IMR-90 (cell line): ENCODE measurements at regions not wholly inside any gene's neighbourhood (a gene's known extent, or its start where the extent isn't known, plus 50 kb on each side); places are given as distances from the start of the nearest gene placed in this dataset.

Experiments
- ATAC-seq: fragments of 200-7000 bp; cut with Tn5 transposase; 2 replicates; pipeline ENCODE4 v1.9.1; 2020; ENCODE audit warnings: low read depth, mild to moderate bottlenecking, moderate library complexity
- BruUV-seq: library from RNA; stranded (reverse); fragments of 400-500 nt; replicated peaks from 2 replicates; lab custom pipeline; 2021; lab: Mats Ljungman, UMichigan
- CTCF ChIA-PET: fragments of 300-600 bp; formaldehyde crosslinking; extraction: SDS; loops from one replicate; lab custom pipeline; 2021; ENCODE audit warnings: antibody characterized with exemption; lab: Yijun Ruan, JAX
- POLR2A ChIA-PET: fragments of 300-600 bp; sonication (Branson Sonifier 250); formaldehyde crosslinking; loops from one replicate; lab custom pipeline; 2022; ENCODE audit warnings: antibody characterized with exemption; ENCODE audit not compliant: unreplicated experiment; lab: Charles Lee
- DNase-seq: peaks from one replicate; pipeline ENCODE4 v3.0.0; 2013
- H2AFZ ChIP-seq: replicated peaks from 2 replicates; pipeline ENCODE3; 2013; ENCODE audit warnings: low read length, mild to moderate bottlenecking; ENCODE audit not compliant: poor library complexity
- H2AK5ac ChIP-seq: 2 replicates; pipeline ENCODE4 v1.6.1; 2013; ENCODE audit warnings: low read depth, low read length, inconsistent platforms
- H2AK9ac ChIP-seq: replicated peaks from 2 replicates; pipeline ENCODE3; 2013; ENCODE audit warnings: mild to moderate bottlenecking, low read depth, low read length, moderate library complexity; ENCODE audit not compliant: poor library complexity
- H2BK120ac ChIP-seq: 2 replicates; pipeline ENCODE4 v1.6.1; 2013; ENCODE audit warnings: low read depth, low read length, inconsistent platforms
- H2BK15ac ChIP-seq: 3 replicates; pipeline ENCODE4 v1.6.1; 2013; ENCODE audit warnings: low read depth, low read length, inconsistent platforms
- H2BK20ac ChIP-seq: 2 replicates; pipeline ENCODE4 v1.6.1; 2013; ENCODE audit warnings: low read depth, mild to moderate bottlenecking, inconsistent platforms, low read length, moderate library complexity
- H2BK5ac ChIP-seq: 2 replicates; pipeline ENCODE4 v1.6.1; 2013; ENCODE audit warnings: mild to moderate bottlenecking, low read depth, low read length, inconsistent platforms; ENCODE audit not compliant: poor library complexity, severe bottlenecking
- H3K14ac ChIP-seq: replicated peaks from 2 replicates; pipeline ENCODE4 v1.6.1; 2013; ENCODE audit warnings: low read depth, low read length, inconsistent platforms
- H3K18ac ChIP-seq: 2 replicates; pipeline ENCODE4 v1.6.1; 2013; ENCODE audit warnings: low read depth, low read length, control low read depth
- H3K23ac ChIP-seq: 2 replicates; pipeline ENCODE4 v1.6.1; 2013; ENCODE audit warnings: low read depth, low read length, inconsistent platforms
- H3K27ac ChIP-seq: 2 replicates; pipeline ENCODE4 v1.5.1; 2013; ENCODE audit warnings: mild to moderate bottlenecking, control low read depth, low read length; ENCODE audit not compliant: insufficient read depth
- H3K27me3 ChIP-seq: 2 replicates; pipeline ENCODE4 v1.6.1; 2013; ENCODE audit warnings: low read length; ENCODE audit not compliant: control insufficient read depth, insufficient read depth
- H3K36me3 ChIP-seq: 2 replicates; pipeline ENCODE4 v1.6.1; 2013; ENCODE audit warnings: low read length, mixed read lengths; ENCODE audit not compliant: control insufficient read depth, insufficient read depth
- H3K4ac ChIP-seq: 2 replicates; pipeline ENCODE4 v1.6.1; 2013; ENCODE audit warnings: low read depth, low read length, inconsistent platforms
- H3K4me1 ChIP-seq: 2 replicates; pipeline ENCODE4 v1.6.1; 2013; ENCODE audit warnings: low read length, mixed read lengths; ENCODE audit not compliant: control insufficient read depth, insufficient read depth
- H3K4me2 ChIP-seq: 2 replicates; pipeline ENCODE4 v1.6.1; 2013; ENCODE audit warnings: low read depth, mild to moderate bottlenecking, control low read depth, low read length, moderate library complexity
- H3K4me3 ChIP-seq: 2 replicates; pipeline ENCODE4 v1.5.1; 2013; ENCODE audit warnings: low read depth, mild to moderate bottlenecking, control low read depth, low read length, moderate library complexity; ENCODE audit not compliant: insufficient read depth
- H3K56ac ChIP-seq: 2 replicates; pipeline ENCODE4 v1.6.1; 2013; ENCODE audit warnings: low read length, inconsistent platforms; ENCODE audit not compliant: insufficient read depth; ENCODE audit errors: extremely low read depth
- H3K79me1 ChIP-seq, 2 experiments: 2 replicates each; pipeline ENCODE4 v1.6.1; 2013; ENCODE audit warnings: low read length in 2 of 2, inconsistent platforms in 1 of 2, low read depth in 1 of 2
- H3K9ac ChIP-seq: 2 replicates; pipeline ENCODE4 v1.6.1; 2013; ENCODE audit warnings: low read depth, low read length, control low read depth
- H3K9me1 ChIP-seq: 2 replicates; pipeline ENCODE4 v1.6.1; 2013; ENCODE audit warnings: low read length, inconsistent platforms; ENCODE audit not compliant: insufficient read depth
- H3K9me3 ChIP-seq: 2 replicates; pipeline ENCODE4 v1.6.1; 2013; ENCODE audit warnings: low read length; ENCODE audit not compliant: control insufficient read depth, insufficient read depth
- H4K20me1 ChIP-seq: 2 replicates; pipeline ENCODE4 v1.6.1; 2013; ENCODE audit warnings: low read length, inconsistent platforms; ENCODE audit not compliant: insufficient read depth
- H4K5ac ChIP-seq: 2 replicates; pipeline ENCODE4 v1.6.1; 2013; ENCODE audit warnings: mild to moderate bottlenecking, low read depth, low read length, control low read depth
- H4K8ac ChIP-seq, 2 experiments: 2 replicates each; pipeline ENCODE4 v1.6.1; 2013; ENCODE audit warnings: low read depth in 2 of 2, low read length in 2 of 2, control low read depth in 1 of 2, inconsistent platforms in 1 of 2
- H4K91ac ChIP-seq: 2 replicates; pipeline ENCODE4 v1.6.1; 2013; ENCODE audit warnings: low read depth, low read length, inconsistent platforms; ENCODE audit not compliant: insufficient read depth
- MXI1 ChIP-seq: IDR thresholded peaks from 2 replicates; pipeline ENCODE4 v1.6.1; 2012; ENCODE audit warnings: low read depth, mild to moderate bottlenecking, low read length, moderate library complexity, borderline replicate concordance
- WGBS, 2 experiments: methylation state at CpG; one replicate each; pipeline versions ENCODE4 v1.1.5 to v1.1.7; 2013; ENCODE audit warnings: missing lambda C conversion rate in 2 of 2; ENCODE audit not compliant: insufficient read length in 1 of 2; ENCODE audit errors: extremely low coverage in 2 of 2; 5-methylcytosine and 5-hydroxymethylcytosine counted together
- dilution Hi-C: fragments of 300-500 bp; cut with HindIII; formaldehyde crosslinking; loops from one replicate; pipeline ENCODE4 v1.14.3; 2018; ENCODE audit warnings: low sequenced_read_pairs; ENCODE audit not compliant: unreplicated experiment
- in situ Hi-C: fragments of 300-500 bp; cut with MboI; formaldehyde crosslinking; loops from 3 replicates; pipeline ENCODE4 v1.14.3; 2019; ENCODE audit warnings: low sequenced_read_pairs, inconsistent platforms, mixed read lengths
- intact Hi-C: fragments of 100-400 bp; cut with micrococcal nuclease; formaldehyde crosslinking; loops from 2 replicates; pipeline ENCODE4 v1.10.0; 2022

DNA sequence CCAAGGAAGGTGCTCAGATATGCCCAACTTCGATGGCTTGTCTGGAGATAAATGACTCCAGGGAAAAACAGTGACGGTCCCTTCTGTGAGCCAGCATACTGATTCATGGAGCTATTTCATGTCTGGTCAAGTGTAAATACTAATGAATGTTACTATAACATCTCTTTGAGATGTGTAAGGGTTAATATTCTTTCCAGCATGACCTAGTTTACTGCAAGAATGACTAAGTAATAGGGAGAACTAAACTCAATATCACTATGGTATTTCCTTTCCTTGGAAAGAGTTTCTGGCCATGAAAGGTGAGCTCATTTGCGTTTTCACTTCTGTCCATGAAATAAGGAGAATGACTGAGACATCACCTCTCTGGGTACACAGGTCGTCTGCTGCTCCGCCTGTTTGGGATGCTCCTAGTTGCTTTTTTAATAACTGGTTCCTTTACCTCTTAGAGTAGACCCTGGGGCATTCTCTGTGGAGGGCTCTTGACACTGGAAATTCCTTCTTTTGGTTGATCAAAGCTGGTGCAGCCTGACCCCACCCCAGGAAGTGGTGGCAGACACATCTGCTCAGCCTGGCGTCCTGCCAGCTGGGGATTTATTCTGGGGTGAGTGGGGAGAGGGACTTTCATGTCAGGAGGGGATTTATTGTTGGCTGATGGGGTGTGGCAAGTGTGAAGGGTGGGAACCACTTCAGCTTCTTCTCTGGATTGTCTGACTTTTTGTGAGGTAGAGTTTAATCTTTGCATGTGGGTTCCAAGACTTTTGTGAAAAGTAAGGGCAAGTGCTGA is 250.0 kb upstream of the MPDZ start:
- H2AK5ac ChIP-seq = no peak overlapping the region
- intact Hi-C loops = no loop called here
- H3K4me3 ChIP-seq = no peak overlapping the region
- H2AFZ ChIP-seq = no peak overlapping the region
- H3K9me3 ChIP-seq = no peaks in the 10 kb centered on the region
- no peak overlapping the region for H4K8ac ChIP-seq
- H3K9me1 ChIP-seq = no peaks in the 10 kb centered on the region
- no peak overlapping the region for H2BK5ac ChIP-seq
- H2BK15ac ChIP-seq = no peak overlapping the region
- dilution Hi-C loops = no loop called here
- ChIA-PET POLR2A (no interaction called here), CTCF (no interaction called here)
- ATAC-seq (no peak), DNase-seq (no peak)
- no CpG with 5 or more reads among the region's 6 CpGs for WGBS, 2 experiments
- no peaks in the 10 kb centered on the region for H3K79me1 ChIP-seq
- no peak overlapping the region for H3K14ac ChIP-seq
- H2AK9ac ChIP-seq = no peak overlapping the region
- H3K4me2 ChIP-seq = no peak overlapping the region
- no peak for TF ChIP-seq MXI1
- no peak overlapping the region for H4K5ac ChIP-seq
- no peaks in the 10 kb centered on the region for H3K36me3 ChIP-seq
- in situ Hi-C loops = no loop called here
- BruUV-seq = no TSS peak
- no peak overlapping the region for H3K4ac ChIP-seq
- H3K9ac ChIP-seq = no peak overlapping the region
- no peak overlapping the region for H3K56ac ChIP-seq
- H3K27ac ChIP-seq = no peak overlapping the region
- H2BK20ac ChIP-seq = no peak overlapping the region
- no peaks in the 10 kb centered on the region for H3K4me1 ChIP-seq
- no peak overlapping the region for H2BK120ac ChIP-seq
- no peak overlapping the region for H3K23ac ChIP-seq
- no peak overlapping the region for H4K91ac ChIP-seq
- H3K27me3 ChIP-seq = no peaks in the 10 kb centered on the region
- H4K20me1 ChIP-seq = no peaks in the 10 kb centered on the region
- no peak overlapping the region for H3K18ac ChIP-seq
